HG03354 (cell line): ENCODE measurements at regions not wholly inside any gene's neighbourhood (a gene's known extent, or its start where the extent isn't known, plus 50 kb on each side); places are given as distances from the start of the nearest gene placed in this dataset.
"Not testable (repeated sequence)": the region's sequence is repeated elsewhere in the genome, so short reads cannot be mapped to it uniquely, and the experiment has no call there.

Experiments used
- ATAC-seq: cut with Tn5 transposase; IDR thresholded peaks from one replicate; pipeline ENCODE4 v1.9.1; 2021; ENCODE audit warnings: mild to moderate bottlenecking; ENCODE audit not compliant: unreplicated experiment, poor library complexity, severe bottlenecking

GRCh38 chr2:67612576-67613042, 215.5 kb downstream of the ETAA1 start:
- ATAC-seq, result no peak

GRCh38 chr2:67613227-67613626, 216.1 kb downstream of the ETAA1 start:
- ATAC-seq, result no peak

- ATAC-seq, result no peak
Observed at GRCh38 chr2:67614454-67614853, 217.3 kb downstream of the ETAA1 start.

- peak; percentile 78 for ATAC-seq
Observed at GRCh38 chr2:67616749-67617148, 219.6 kb downstream of the ETAA1 start.

- ATAC-seq, result no peak
Observed at GRCh38 chr2:67619204-67619603, 222.1 kb downstream of the ETAA1 start.

- not testable (repeated sequence) for ATAC-seq
Observed at GRCh38 chr2:67623741-67624140, 226.6 kb downstream of the ETAA1 start.

GRCh38 chr2:67625178-67625577, 228.0 kb downstream of the ETAA1 start:
- ATAC-seq, result no peak

GRCh38 chr2:67625690-67626475, 228.8 kb downstream of the ETAA1 start:
- no peak for ATAC-seq

GRCh38 chr2:67626656-67627055, 229.5 kb downstream of the ETAA1 start:
- no peak for ATAC-seq

GRCh38 chr2:67627456-67628207, 230.5 kb downstream of the ETAA1 start:
- no peak for ATAC-seq

- no peak for ATAC-seq
Observed at GRCh38 chr2:67628892-67629291, 231.8 kb downstream of the ETAA1 start.

- no peak for ATAC-seq
Observed at GRCh38 chr2:67631483-67631882, 234.3 kb downstream of the ETAA1 start.

- ATAC-seq, result no peak
Observed at GRCh38 chr2:67633212-67633856, 236.2 kb downstream of the ETAA1 start.

- no peak for ATAC-seq
Observed at GRCh38 chr2:67638146-67638545, 241.0 kb downstream of the ETAA1 start.

GRCh38 chr2:67641312-67642045, 244.3 kb downstream of the ETAA1 start:
- no peak for ATAC-seq

- no peak for ATAC-seq
Observed at GRCh38 chr2:67642046-67642382, 244.9 kb downstream of the ETAA1 start.

- no peak for ATAC-seq
Observed at GRCh38 chr2:67642961-67643360, 245.8 kb downstream of the ETAA1 start.

- ATAC-seq, result no peak
Observed at GRCh38 chr2:67645280-67646138, 248.4 kb downstream of the ETAA1 start.

- ATAC-seq, result no peak
Observed at GRCh38 chr2:67646714-67647333, 249.7 kb downstream of the ETAA1 start.
